Upper lobe of left lung (tissue), 6 donors: ENCODE measurements at regions not wholly inside any gene's neighbourhood (a gene's known extent, or its start where the extent isn't known, plus 50 kb on each side); places are given as distances from the start of the nearest gene placed in this dataset.

Source experiments
- ATAC-seq, 2 donors: fragments of 200-7000 bp; cut with Tn5 transposase; one replicate each; pipeline ENCODE4 v1.9.1; 2022; ENCODE audit warnings: mild to moderate bottlenecking in 2 of 2, moderate library complexity in 2 of 2; ENCODE audit not compliant: low FRiP score in 2 of 2
- DNase-seq, 2 donors: peaks; one replicate each; pipeline ENCODE4 v3.0.0-alpha.2; 2019 to 2020
- H3K27ac ChIP-seq, 4 donors: fragments of 200-600 bp; sonication (generic); one replicate each; pipeline ENCODE4 v1.5.1; 2016 to 2019
- H3K27me3 ChIP-seq, 4 donors: fragments of 200-600 bp; sonication (generic); one replicate each; pipeline ENCODE4 v1.5.1; 2017 to 2019
- H3K36me3 ChIP-seq, 4 donors: fragments of 200-600 bp; sonication (generic); one replicate each; pipeline ENCODE4 v1.5.1; 2016 to 2019
- H3K4me1 ChIP-seq, 4 donors: fragments of 200-600 bp; sonication (generic); one replicate each; pipeline ENCODE4 v1.5.1; 2018 to 2019
- H3K4me3 ChIP-seq, 4 donors: fragments of 200-600 bp; sonication (generic); one replicate each; pipeline ENCODE4 v1.5.1; 2017 to 2019; ENCODE audit warnings: mild to moderate bottlenecking in 2 of 4, moderate library complexity in 1 of 4
- H3K9me3 ChIP-seq, 4 donors: fragments of 200-600 bp; sonication (generic); one replicate each; pipeline ENCODE4 v1.5.1; 2018 to 2019
- EP300 ChIP-seq, 4 donors: sonication (generic); formaldehyde crosslinking; IDR thresholded peaks; one replicate each; pipeline ENCODE4 v1.5.1; 2017; ENCODE audit warnings: antibody characterized with exemption in 4 of 4, control low read depth in 2 of 4
- POLR2A ChIP-seq, 4 donors: fragments of 450-650 bp; IDR thresholded peaks; one replicate each; pipeline ENCODE4 v1.5.1; 2016 to 2017; ENCODE audit warnings: antibody characterized with exemption in 4 of 4, mild to moderate bottlenecking in 2 of 4
- POLR2AphosphoS5 ChIP-seq, 2 donors: sonication (generic); formaldehyde crosslinking; IDR thresholded peaks; one replicate each; pipeline ENCODE4 v1.5.1; 2017; ENCODE audit warnings: antibody characterized with exemption in 2 of 2
- WGBS, 2 donors: methylation state at CpG; one replicate each; pipeline ENCODE4 v1.1.5; 2017 to 2018; 5-methylcytosine and 5-hydroxymethylcytosine counted together
- TF ChIP-seq, protein P1 (sequence below), 6 experiments: fragments of 450-650 bp in 4 of 6; fragments of 200-600 bp in 2 of 6; sonication (generic) in 2 of 6; IDR thresholded peaks; one replicate each; pipeline ENCODE4 v1.5.1; 2016 to 2019; ENCODE audit warnings: antibody characterized with exemption in 6 of 6
- donor health status: DM: no; HTN: no; CAD: no; lungs with moderate emphysema.
- donor health status: DM: no; HTN: yes; CAD: no; lungs with severe emphysema.

- WGBS, 2 donors, result 67 to 71% methylated on average over 1 of the region's 1 CpG
- Histone ChIP-seq H3K4me1 (no peaks in the 10 kb centered on the region), H3K27me3 (no peaks in the 10 kb centered on the region), H3K9me3 (no peaks in the 10 kb centered on the region), H3K27ac (no peak overlapping the region), H3K36me3 (no peaks in the 10 kb centered on the region), H3K4me3 (no peak overlapping the region)
- no peak for ATAC-seq
- DNase-seq, result no peak
- TF ChIP-seq EP300 (IDR thresholded peaks at IDR 0.05) (no peak), POLR2AphosphoS5 (IDR thresholded peaks at IDR 0.05) (no peak)
Measured at GRCh38 chr3:84783281-84783680, 175.5 kb upstream of the CADM2 start.

DNA sequence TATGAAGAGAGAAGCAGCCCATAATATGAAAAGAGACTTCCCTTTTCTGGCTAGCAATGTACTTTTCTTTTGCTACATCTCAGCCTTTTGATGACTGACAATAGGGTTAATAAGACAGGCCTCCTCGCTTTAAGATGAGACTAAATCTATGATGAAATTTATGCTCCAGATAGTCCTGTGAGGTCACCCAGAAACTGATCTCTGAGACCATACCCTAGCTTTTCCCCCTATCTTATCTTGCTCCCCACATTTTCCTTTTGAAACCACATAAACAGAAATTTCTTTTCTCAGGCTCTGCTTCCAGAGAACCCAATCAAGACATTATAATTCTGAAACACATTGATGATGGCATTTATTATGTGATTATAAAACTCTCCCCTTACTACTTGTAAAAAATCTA, 168.8 kb upstream of the CADM2 start:
- Histone ChIP-seq H3K36me3 (no peaks in the 10 kb centered on the region), H3K27ac (no peak overlapping the region), H3K4me3 (no peak overlapping the region), H3K27me3 (no peaks in the 10 kb centered on the region), H3K9me3 (no peaks in the 10 kb centered on the region), H3K4me1 (no peaks in the 10 kb centered on the region)
- no peak for ATAC-seq
- 48 to 91% methylated on average over 1 of the region's 1 CpG for WGBS, 2 donors
- TF ChIP-seq EP300 (IDR thresholded peaks at IDR 0.05) (no peak), POLR2AphosphoS5 (IDR thresholded peaks at IDR 0.05) (no peak), POLR2A (IDR thresholded peaks at IDR 0.05) (no peak)
- TF ChIP-seq, protein P1, sequence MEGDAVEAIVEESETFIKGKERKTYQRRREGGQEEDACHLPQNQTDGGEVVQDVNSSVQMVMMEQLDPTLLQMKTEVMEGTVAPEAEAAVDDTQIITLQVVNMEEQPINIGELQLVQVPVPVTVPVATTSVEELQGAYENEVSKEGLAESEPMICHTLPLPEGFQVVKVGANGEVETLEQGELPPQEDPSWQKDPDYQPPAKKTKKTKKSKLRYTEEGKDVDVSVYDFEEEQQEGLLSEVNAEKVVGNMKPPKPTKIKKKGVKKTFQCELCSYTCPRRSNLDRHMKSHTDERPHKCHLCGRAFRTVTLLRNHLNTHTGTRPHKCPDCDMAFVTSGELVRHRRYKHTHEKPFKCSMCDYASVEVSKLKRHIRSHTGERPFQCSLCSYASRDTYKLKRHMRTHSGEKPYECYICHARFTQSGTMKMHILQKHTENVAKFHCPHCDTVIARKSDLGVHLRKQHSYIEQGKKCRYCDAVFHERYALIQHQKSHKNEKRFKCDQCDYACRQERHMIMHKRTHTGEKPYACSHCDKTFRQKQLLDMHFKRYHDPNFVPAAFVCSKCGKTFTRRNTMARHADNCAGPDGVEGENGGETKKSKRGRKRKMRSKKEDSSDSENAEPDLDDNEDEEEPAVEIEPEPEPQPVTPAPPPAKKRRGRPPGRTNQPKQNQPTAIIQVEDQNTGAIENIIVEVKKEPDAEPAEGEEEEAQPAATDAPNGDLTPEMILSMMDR (IDR thresholded peaks at IDR 0.05), result no peak
- no peak for DNase-seq

GRCh38 chr3:84806958-84807357, 151.8 kb upstream of the CADM2 start:
- H3K27ac ChIP-seq, result no peak overlapping the region
- no peaks in the 10 kb centered on the region for H3K36me3 ChIP-seq
- DNase-seq (no peak), ATAC-seq (no peak)
- no peak overlapping the region for H3K4me3 ChIP-seq
- 57 to 60% methylated on average over 3 of the region's 3 CpGs for WGBS, 2 donors
- H3K27me3 ChIP-seq, result no peaks in the 10 kb centered on the region
- no peak for TF ChIP-seq POLR2A (IDR thresholded peaks at IDR 0.05)
- TF ChIP-seq POLR2AphosphoS5 (IDR thresholded peaks at IDR 0.05), result no peak
- TF ChIP-seq, protein P1 (IDR thresholded peaks at IDR 0.05), result no peak
- no peak for TF ChIP-seq EP300 (IDR thresholded peaks at IDR 0.05)
- H3K4me1 ChIP-seq, result no peaks in the 10 kb centered on the region
- H3K9me3 ChIP-seq, result no peaks in the 10 kb centered on the region

DNA sequence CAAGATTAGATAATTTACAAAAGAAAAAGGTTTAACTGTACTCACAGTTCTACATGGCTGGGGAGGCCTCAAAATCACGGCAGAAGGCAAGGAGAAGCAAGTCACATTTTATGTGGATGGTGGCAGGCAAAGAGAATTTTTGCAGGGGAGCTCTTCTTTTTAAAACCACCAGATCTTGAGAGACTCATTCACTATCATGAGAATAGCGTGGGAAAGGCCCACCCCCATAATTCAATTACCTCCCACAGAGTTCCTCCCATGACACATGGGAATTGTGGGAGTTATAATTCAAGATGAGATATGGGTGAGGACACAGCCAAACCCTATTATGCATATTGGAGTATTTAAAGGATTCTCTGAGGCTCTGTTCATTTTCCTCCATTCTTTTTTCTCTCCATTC, 138.7 kb upstream of the CADM2 start:
- no peak for DNase-seq
- Histone ChIP-seq H3K4me3 (no peak overlapping the region), H3K36me3 (no peaks in the 10 kb centered on the region), H3K9me3 (no peaks in the 10 kb centered on the region), H3K4me1 (no peaks in the 10 kb centered on the region), H3K27me3 (no peaks in the 10 kb centered on the region), H3K27ac (no peak overlapping the region)
- 53 to 65% methylated on average over 2 of the region's 2 CpGs for WGBS, 2 donors
- no peak for ATAC-seq
- TF ChIP-seq POLR2AphosphoS5 (IDR thresholded peaks at IDR 0.05) (no peak), POLR2A (IDR thresholded peaks at IDR 0.05) (no peak), EP300 (IDR thresholded peaks at IDR 0.05) (no peak)
- TF ChIP-seq, protein P1 (IDR thresholded peaks at IDR 0.05), result no peak

DNA sequence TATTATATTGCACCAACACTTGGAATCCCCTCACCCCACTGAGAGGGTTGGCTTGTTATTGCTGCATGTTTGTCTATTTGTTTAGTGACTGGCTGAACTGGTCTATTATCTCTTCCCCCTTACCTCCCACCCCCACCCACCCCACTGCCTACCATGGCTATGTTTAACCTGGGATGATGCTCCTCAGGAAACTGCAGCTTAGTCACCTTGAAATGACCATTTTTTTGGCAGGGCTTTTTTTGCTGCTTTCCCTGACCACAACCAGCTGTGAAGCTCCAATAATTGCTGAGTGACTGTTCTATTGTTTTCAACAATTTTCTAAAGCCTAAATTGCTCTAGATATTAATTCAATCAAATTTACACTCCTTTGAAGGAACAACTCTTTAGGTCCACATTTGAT, 137.9 kb upstream of the CADM2 start:
- H3K4me3 ChIP-seq, result no peak overlapping the region
- no peaks in the 10 kb centered on the region for H3K4me1 ChIP-seq
- no peaks in the 10 kb centered on the region for H3K36me3 ChIP-seq
- TF ChIP-seq, protein P1 (IDR thresholded peaks at IDR 0.05), result no peak
- no peak for TF ChIP-seq EP300 (IDR thresholded peaks at IDR 0.05)
- no peak for TF ChIP-seq POLR2A (IDR thresholded peaks at IDR 0.05)
- no peak for TF ChIP-seq POLR2AphosphoS5 (IDR thresholded peaks at IDR 0.05)
- DNase-seq (no peak), ATAC-seq (no peak)
- H3K9me3 ChIP-seq, result no peaks in the 10 kb centered on the region
- H3K27ac ChIP-seq, result no peak overlapping the region
- H3K27me3 ChIP-seq, result no peaks in the 10 kb centered on the region
